ENCODE measurements at regions not wholly inside any gene's neighbourhood (a gene's known extent, or its start where the extent isn't known, plus 50 kb on each side); places are given as distances from the start of the nearest gene placed in this dataset.

DNA sequence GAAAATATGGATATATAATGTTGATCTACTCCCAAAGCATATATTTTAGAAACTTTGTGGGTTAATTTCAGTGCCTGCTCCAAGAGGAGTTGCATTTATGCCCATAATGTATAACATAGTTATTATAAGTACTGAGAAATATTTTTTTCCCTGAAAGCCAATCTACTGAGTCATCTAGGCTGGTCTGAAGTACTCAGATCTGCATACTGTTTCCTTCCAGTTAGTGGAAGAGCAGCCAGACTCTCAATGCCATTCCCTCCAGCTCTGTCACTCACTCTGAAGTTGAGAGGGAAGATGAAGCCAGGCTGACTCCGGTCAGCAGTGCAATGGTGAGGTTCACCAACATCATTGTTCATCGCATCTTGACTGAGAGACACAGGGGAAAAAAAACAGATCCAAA is 505.1 kb downstream of the PPARGC1A start:
- TF ChIP-seq, protein P1, sequence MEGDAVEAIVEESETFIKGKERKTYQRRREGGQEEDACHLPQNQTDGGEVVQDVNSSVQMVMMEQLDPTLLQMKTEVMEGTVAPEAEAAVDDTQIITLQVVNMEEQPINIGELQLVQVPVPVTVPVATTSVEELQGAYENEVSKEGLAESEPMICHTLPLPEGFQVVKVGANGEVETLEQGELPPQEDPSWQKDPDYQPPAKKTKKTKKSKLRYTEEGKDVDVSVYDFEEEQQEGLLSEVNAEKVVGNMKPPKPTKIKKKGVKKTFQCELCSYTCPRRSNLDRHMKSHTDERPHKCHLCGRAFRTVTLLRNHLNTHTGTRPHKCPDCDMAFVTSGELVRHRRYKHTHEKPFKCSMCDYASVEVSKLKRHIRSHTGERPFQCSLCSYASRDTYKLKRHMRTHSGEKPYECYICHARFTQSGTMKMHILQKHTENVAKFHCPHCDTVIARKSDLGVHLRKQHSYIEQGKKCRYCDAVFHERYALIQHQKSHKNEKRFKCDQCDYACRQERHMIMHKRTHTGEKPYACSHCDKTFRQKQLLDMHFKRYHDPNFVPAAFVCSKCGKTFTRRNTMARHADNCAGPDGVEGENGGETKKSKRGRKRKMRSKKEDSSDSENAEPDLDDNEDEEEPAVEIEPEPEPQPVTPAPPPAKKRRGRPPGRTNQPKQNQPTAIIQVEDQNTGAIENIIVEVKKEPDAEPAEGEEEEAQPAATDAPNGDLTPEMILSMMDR (conservative IDR thresholded peaks at IDR 0.05; ENCODE audit: low read length) = no peak
- TF ChIP-seq EZH2phosphoT487 (IDR thresholded peaks at IDR 0.05; ENCODE audit: borderline replicate concordance) = no peak
